GM23338 (cell line): ENCODE measurements at regions not wholly inside any gene's neighbourhood (a gene's known extent, or its start where the extent isn't known, plus 50 kb on each side); places are given as distances from the start of the nearest gene placed in this dataset.

Experiments
- ATAC-seq: fragments of 200-7000 bp; cut with Tn5 transposase; 3 replicates; pipeline ENCODE4 v1.9.1; 2020
- DNase-seq: peaks from one replicate; pipeline ENCODE4 v3.0.0-alpha.2; 2015; ENCODE audit warnings: low spot score
- H2AFZ ChIP-seq: fragments of 200-600 bp; sonication (generic); 2 replicates; pipeline ENCODE4 v1.8.0; 2016; ENCODE audit warnings: antibody characterized with exemption, mild to moderate bottlenecking, moderate library complexity
- H3F3A ChIP-seq: fragments of 200-600 bp; sonication (generic); replicated peaks from 2 replicates; pipeline ENCODE4 v1.8.0; 2017; ENCODE audit warnings: antibody characterized with exemption, mixed run types, low read depth
- H3K27ac ChIP-seq: fragments of 200-600 bp; sonication (generic); 2 replicates; pipeline ENCODE4 v1.6.1; 2016; ENCODE audit warnings: low read depth
- H3K27me3 ChIP-seq: fragments of 200-600 bp; sonication (generic); 2 replicates; pipeline ENCODE4 v1.8.0; 2016; ENCODE audit warnings: mild to moderate bottlenecking, mixed run types, moderate library complexity; ENCODE audit not compliant: insufficient read depth
- H3K36me3 ChIP-seq: fragments of 200-600 bp; sonication (generic); 2 replicates; pipeline ENCODE4 v1.8.0; 2016; ENCODE audit warnings: mild to moderate bottlenecking; ENCODE audit not compliant: insufficient read depth
- H3K4me1 ChIP-seq: fragments of 200-600 bp; sonication (generic); 2 replicates; pipeline ENCODE4 v1.8.0; 2016; ENCODE audit warnings: mild to moderate bottlenecking, moderate library complexity; ENCODE audit not compliant: insufficient read depth
- H3K4me2 ChIP-seq: fragments of 200-600 bp; sonication (generic); 2 replicates; pipeline ENCODE4 v1.7.1; 2017; ENCODE audit warnings: mixed run types
- H3K4me3 ChIP-seq: fragments of 200-600 bp; sonication (generic); 2 replicates; pipeline ENCODE4 v1.6.1; 2016; ENCODE audit warnings: mixed run types
- H3K79me2 ChIP-seq: fragments of 200-600 bp; sonication (generic); replicated peaks from 2 replicates; pipeline ENCODE4 v1.8.0; 2017; ENCODE audit warnings: mild to moderate bottlenecking; ENCODE audit not compliant: insufficient read depth
- H3K9me2 ChIP-seq: fragments of 200-600 bp; sonication (generic); 2 replicates; pipeline ENCODE4 v1.8.0; 2017; ENCODE audit not compliant: insufficient read depth
- H4K20me1 ChIP-seq: fragments of 200-600 bp; sonication (generic); replicated peaks from 2 replicates; pipeline ENCODE4 v1.8.0; 2017; ENCODE audit warnings: mild to moderate bottlenecking; ENCODE audit not compliant: insufficient read depth
- H3K27ac Mint-ChIP-seq: 2 replicates; pipeline ENCODE4 v1.8.0; 2020; ENCODE audit warnings: inconsistent platforms, mild to moderate bottlenecking, moderate library complexity, mixed read lengths
- H3K27me3 Mint-ChIP-seq: 3 replicates; pipeline ENCODE4 v1.8.0; 2022; ENCODE audit warnings: low read depth, mild to moderate bottlenecking, moderate library complexity, mixed read lengths, inconsistent platforms; ENCODE audit not compliant: insufficient read depth, poor library complexity
- H3K36me3 Mint-ChIP-seq: 3 replicates; pipeline ENCODE4 v1.8.0; 2021; ENCODE audit warnings: low read depth, mild to moderate bottlenecking, inconsistent platforms, moderate library complexity, mixed read lengths
- H3K4me1 Mint-ChIP-seq: 3 replicates; pipeline ENCODE4 v1.8.0; 2020; ENCODE audit warnings: mild to moderate bottlenecking, inconsistent platforms, mixed read lengths
- H3K4me3 Mint-ChIP-seq: 3 replicates; pipeline ENCODE4 v1.8.0; 2021; ENCODE audit warnings: moderate library complexity, mild to moderate bottlenecking, inconsistent platforms, mixed read lengths
- H3K9me3 Mint-ChIP-seq: 3 replicates; pipeline ENCODE4 v1.8.0; 2020; ENCODE audit warnings: moderate library complexity, mild to moderate bottlenecking, inconsistent platforms, mixed read lengths
- CREB1 ChIP-seq: fragments of 250-450 bp; sonication (Bioruptor Pico); IDR thresholded peaks from 2 replicates; pipeline ENCODE4 v1.5.0; 2020; ENCODE audit warnings: low read depth, mild to moderate bottlenecking, moderate library complexity
- EZH2 ChIP-seq: fragments of 200-600 bp; sonication (generic); IDR thresholded peaks from one replicate; pipeline ENCODE4 v1.8.0; 2017; ENCODE audit warnings: antibody characterized with exemption, mild to moderate bottlenecking, low read depth; ENCODE audit not compliant: unreplicated experiment
- EZH2phosphoT487 ChIP-seq: fragments of 200-600 bp; sonication (generic); IDR thresholded peaks from one replicate; pipeline ENCODE4 v1.8.1; 2018; ENCODE audit warnings: antibody characterized with exemption; ENCODE audit not compliant: unreplicated experiment
- NANOG ChIP-seq: IDR thresholded peaks from 2 replicates; pipeline ENCODE4 v1.6.1; 2016; ENCODE audit warnings: antibody characterized with exemption, borderline replicate concordance
- POLR2AphosphoS5 ChIP-seq: IDR thresholded peaks from 2 replicates; pipeline ENCODE4 v1.6.1; 2016; ENCODE audit warnings: antibody characterized with exemption, low read depth
- STAT1 ChIP-seq: IDR thresholded peaks from one replicate; pipeline ENCODE4 v1.6.1; 2016; ENCODE audit warnings: antibody characterized with exemption; ENCODE audit not compliant: unreplicated experiment
- ZNF114 ChIP-seq: fragments of 250-450 bp; sonication (Bioruptor Pico); IDR thresholded peaks from 2 replicates; pipeline ENCODE4 v1.5.0; 2020; ENCODE audit warnings: mild to moderate bottlenecking, moderate library complexity
- ZNF331 ChIP-seq: fragments of 250-450 bp; sonication (Bioruptor Pico); IDR thresholded peaks from 2 replicates; pipeline ENCODE4 v1.5.0; 2020; ENCODE audit warnings: low read depth, mild to moderate bottlenecking, moderate library complexity
- TF ChIP-seq, protein P1 (sequence below): IDR thresholded peaks from one replicate; pipeline ENCODE4 v1.6.1; 2018; ENCODE audit warnings: antibody characterized with exemption; ENCODE audit not compliant: unreplicated experiment
- TF ChIP-seq, protein P2 (sequence below), 2 experiments: fragments of 200-600 bp in 1 of 2; sonication (generic) in 1 of 2; conservative IDR thresholded peaks; 2 replicates each; pipeline versions ENCODE4 v1.5.1 to v1.6.1; 2016 to 2017; ENCODE audit warnings: antibody characterized with exemption in 2 of 2, low read depth in 2 of 2, mild to moderate bottlenecking in 2 of 2, moderate library complexity in 1 of 2
- TF ChIP-seq, protein P3 (sequence below): IDR thresholded peaks from 2 replicates; pipeline ENCODE4 v1.6.1; 2016; ENCODE audit warnings: antibody characterized with exemption

DNA sequence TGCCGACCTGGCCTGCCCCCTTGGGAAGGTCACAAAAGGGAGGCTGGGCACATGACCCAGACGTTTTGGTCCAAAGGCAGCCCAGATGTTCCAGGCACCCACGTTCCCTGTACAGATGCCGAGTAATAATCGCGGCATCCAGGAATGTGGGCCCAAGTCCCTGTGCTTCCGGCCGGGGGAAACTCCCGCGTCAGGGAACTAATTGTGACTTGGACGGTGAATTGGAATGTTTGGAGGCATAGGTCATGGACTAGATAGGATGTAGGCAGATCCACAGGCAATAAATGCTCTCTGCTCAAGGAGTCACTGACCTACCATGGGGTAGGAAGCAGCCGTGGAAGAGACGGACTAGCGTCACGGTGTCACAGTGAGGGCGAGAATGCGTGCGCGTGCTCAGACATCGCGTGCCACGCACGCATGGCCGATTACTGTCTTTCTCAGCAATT lies 178.4 kb downstream of the DUSP10 start (continued):
- TF ChIP-seq NANOG (no peak), ZNF114 (no peak), POLR2AphosphoS5 (no peak), ZNF331 (CRISPR knock-in tag) (no peak), CREB1 (CRISPR knock-in tag) (no peak), EZH2 (no peak)
- TF ChIP-seq, protein P1, sequence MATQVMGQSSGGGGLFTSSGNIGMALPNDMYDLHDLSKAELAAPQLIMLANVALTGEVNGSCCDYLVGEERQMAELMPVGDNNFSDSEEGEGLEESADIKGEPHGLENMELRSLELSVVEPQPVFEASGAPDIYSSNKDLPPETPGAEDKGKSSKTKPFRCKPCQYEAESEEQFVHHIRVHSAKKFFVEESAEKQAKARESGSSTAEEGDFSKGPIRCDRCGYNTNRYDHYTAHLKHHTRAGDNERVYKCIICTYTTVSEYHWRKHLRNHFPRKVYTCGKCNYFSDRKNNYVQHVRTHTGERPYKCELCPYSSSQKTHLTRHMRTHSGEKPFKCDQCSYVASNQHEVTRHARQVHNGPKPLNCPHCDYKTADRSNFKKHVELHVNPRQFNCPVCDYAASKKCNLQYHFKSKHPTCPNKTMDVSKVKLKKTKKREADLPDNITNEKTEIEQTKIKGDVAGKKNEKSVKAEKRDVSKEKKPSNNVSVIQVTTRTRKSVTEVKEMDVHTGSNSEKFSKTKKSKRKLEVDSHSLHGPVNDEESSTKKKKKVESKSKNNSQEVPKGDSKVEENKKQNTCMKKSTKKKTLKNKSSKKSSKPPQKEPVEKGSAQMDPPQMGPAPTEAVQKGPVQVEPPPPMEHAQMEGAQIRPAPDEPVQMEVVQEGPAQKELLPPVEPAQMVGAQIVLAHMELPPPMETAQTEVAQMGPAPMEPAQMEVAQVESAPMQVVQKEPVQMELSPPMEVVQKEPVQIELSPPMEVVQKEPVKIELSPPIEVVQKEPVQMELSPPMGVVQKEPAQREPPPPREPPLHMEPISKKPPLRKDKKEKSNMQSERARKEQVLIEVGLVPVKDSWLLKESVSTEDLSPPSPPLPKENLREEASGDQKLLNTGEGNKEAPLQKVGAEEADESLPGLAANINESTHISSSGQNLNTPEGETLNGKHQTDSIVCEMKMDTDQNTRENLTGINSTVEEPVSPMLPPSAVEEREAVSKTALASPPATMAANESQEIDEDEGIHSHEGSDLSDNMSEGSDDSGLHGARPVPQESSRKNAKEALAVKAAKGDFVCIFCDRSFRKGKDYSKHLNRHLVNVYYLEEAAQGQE = no peak
- TF ChIP-seq, protein P2, sequence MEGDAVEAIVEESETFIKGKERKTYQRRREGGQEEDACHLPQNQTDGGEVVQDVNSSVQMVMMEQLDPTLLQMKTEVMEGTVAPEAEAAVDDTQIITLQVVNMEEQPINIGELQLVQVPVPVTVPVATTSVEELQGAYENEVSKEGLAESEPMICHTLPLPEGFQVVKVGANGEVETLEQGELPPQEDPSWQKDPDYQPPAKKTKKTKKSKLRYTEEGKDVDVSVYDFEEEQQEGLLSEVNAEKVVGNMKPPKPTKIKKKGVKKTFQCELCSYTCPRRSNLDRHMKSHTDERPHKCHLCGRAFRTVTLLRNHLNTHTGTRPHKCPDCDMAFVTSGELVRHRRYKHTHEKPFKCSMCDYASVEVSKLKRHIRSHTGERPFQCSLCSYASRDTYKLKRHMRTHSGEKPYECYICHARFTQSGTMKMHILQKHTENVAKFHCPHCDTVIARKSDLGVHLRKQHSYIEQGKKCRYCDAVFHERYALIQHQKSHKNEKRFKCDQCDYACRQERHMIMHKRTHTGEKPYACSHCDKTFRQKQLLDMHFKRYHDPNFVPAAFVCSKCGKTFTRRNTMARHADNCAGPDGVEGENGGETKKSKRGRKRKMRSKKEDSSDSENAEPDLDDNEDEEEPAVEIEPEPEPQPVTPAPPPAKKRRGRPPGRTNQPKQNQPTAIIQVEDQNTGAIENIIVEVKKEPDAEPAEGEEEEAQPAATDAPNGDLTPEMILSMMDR (conservative IDR thresholded peaks at IDR 0.05; ENCODE audit: low read depth in 2 of 2) = no peak

DNA sequence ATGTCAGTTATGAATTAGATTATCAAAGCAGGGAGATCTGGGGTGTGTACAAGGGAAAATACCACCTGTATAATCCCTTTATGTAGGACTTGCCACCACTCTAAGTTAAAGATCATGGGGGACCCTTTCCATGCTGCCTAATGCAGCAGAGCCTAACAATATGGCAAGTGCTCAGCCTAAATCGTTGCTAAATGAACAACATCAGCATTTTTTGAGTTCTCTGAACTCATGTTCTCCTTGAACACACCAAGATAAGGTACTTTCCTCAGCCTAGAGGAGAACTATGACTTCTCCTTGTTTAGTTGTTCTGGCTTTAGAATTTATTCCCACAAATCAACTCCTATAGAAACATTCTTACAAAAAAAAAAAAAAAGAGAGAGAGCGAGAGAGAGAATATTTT lies 177.0 kb downstream of the DUSP10 start:
- H3K4me1 Mint-ChIP-seq = peaks cover 9% of the 10 kb centered on the region; the same call in 2 of the 3 replicates
- H2AFZ ChIP-seq = no peak overlapping the region
- H3K27ac Mint-ChIP-seq = no peak overlapping the region
- H4K20me1 ChIP-seq = no peaks in the 10 kb centered on the region
- no peak overlapping the region for H3K4me2 ChIP-seq
- no peaks in the 10 kb centered on the region for H3F3A ChIP-seq
- no peaks in the 10 kb centered on the region for H3K79me2 ChIP-seq
- no peaks in the 10 kb centered on the region for H3K27me3 Mint-ChIP-seq
- H3K4me1 ChIP-seq = 0 out of 2 replicates have a peak, but pooled peaks cover 8% of the 10 kb centered on the region
- H3K4me3 ChIP-seq = no peak overlapping the region
- DNase-seq = no peak
- no peaks in the 10 kb centered on the region for H3K9me2 ChIP-seq
- no peaks in the 10 kb centered on the region for H3K36me3 ChIP-seq
- no peak for ATAC-seq
- H3K9me3 Mint-ChIP-seq = no peaks in the 10 kb centered on the region
- H3K4me3 Mint-ChIP-seq = no peak overlapping the region
- H3K27me3 ChIP-seq = no peaks in the 10 kb centered on the region
- H3K27ac ChIP-seq = no peak overlapping the region
- H3K36me3 Mint-ChIP-seq = no peaks in the 10 kb centered on the region
- TF ChIP-seq NANOG (no peak), CREB1 (CRISPR knock-in tag) (no peak), STAT1 (no peak), POLR2AphosphoS5 (no peak), EZH2phosphoT487 (no peak), EZH2 (no peak)
- TF ChIP-seq, protein P1 = no peak
- TF ChIP-seq, protein P3, sequence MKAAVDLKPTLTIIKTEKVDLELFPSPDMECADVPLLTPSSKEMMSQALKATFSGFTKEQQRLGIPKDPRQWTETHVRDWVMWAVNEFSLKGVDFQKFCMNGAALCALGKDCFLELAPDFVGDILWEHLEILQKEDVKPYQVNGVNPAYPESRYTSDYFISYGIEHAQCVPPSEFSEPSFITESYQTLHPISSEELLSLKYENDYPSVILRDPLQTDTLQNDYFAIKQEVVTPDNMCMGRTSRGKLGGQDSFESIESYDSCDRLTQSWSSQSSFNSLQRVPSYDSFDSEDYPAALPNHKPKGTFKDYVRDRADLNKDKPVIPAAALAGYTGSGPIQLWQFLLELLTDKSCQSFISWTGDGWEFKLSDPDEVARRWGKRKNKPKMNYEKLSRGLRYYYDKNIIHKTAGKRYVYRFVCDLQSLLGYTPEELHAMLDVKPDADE = no peak
